GM12878 (cell line): ENCODE measurements at regions not wholly inside any gene's neighbourhood (a gene's known extent, or its start where the extent isn't known, plus 50 kb on each side); places are given as distances from the start of the nearest gene placed in this dataset.

ENCODE experiments used
- ATAC-seq: fragments of 200-7000 bp; cut with Tn5 transposase; 3 replicates; pipeline ENCODE4 v1.9.1; 2020; ENCODE audit warnings: mild to moderate bottlenecking, moderate library complexity
- BruUV-seq: library from RNA; stranded (reverse); fragments of 400-500 nt; replicated peaks from 2 replicates; lab custom pipeline; 2021; lab: Mats Ljungman, UMichigan
- CTCF ChIA-PET: fragments of 300-600 bp; sonication (Branson Sonifier 250); formaldehyde crosslinking; extraction: SDS; loops from one replicate; lab custom pipeline; 2021; ENCODE audit warnings: inconsistent platforms; lab: Yijun Ruan, JAX
- POLR2A ChIA-PET: fragments of 350-600 bp; formaldehyde crosslinking; extraction: SDS; loops from one replicate; lab custom pipeline; 2021; ENCODE audit warnings: inconsistent platforms; lab: Charles Lee
- RAD21 ChIA-PET: fragments of 300-600 bp; sonication (Branson Sonifier 250); formaldehyde crosslinking; loops from one replicate; lab custom pipeline; 2023; ENCODE audit warnings: antibody characterized with exemption; ENCODE audit not compliant: unreplicated experiment; lab: Charles Lee
- SMC1A ChIA-PET: fragments of 300-600 bp; sonication (Branson Sonifier 250); formaldehyde crosslinking; loops from one replicate; lab custom pipeline; 2023; ENCODE audit not compliant: unreplicated experiment, uncharacterized antibody; lab: Charles Lee
- DNase-seq: peaks from one replicate; pipeline ENCODE4 v3.0.0-alpha.2; 2011; ENCODE audit warnings: low read depth, low spot score
- FAIRE-seq: peaks from 3 replicates; lab custom pipeline; 2011; peaks lifted over from hg19 to GRCh38; lab: Jason Lieb, UNC
- H2AFZ ChIP-seq: 2 replicates; pipeline ENCODE4 v1.6.0; 2011; ENCODE audit warnings: low read depth, low read length, control low read depth; ENCODE audit not compliant: control insufficient read depth
- H3K27ac ChIP-seq: 2 replicates; pipeline ENCODE4 v1.5.1; 2011; ENCODE audit warnings: control low read depth; ENCODE audit not compliant: control insufficient read depth, insufficient read depth
- H3K27me3 ChIP-seq, 2 experiments: replicated peaks in 1 of 2; 2 replicates each; pipeline versions ENCODE4 v1.6.0 to v1.6.1; 2011; ENCODE audit warnings: low read length in 1 of 2; ENCODE audit not compliant: control insufficient read depth in 2 of 2, insufficient read depth in 2 of 2
- H3K36me3 ChIP-seq, 2 experiments: 2 replicates each; pipeline ENCODE4 v1.5.1; 2011; ENCODE audit warnings: low read length in 1 of 2; ENCODE audit not compliant: control insufficient read depth in 2 of 2, insufficient read depth in 2 of 2
- H3K4me1 ChIP-seq: 2 replicates; pipeline ENCODE4 v1.6.1; 2011; ENCODE audit warnings: mild to moderate bottlenecking, low read length, moderate library complexity, mixed read lengths; ENCODE audit not compliant: control insufficient read depth, insufficient read depth
- H3K4me2 ChIP-seq: 2 replicates; pipeline ENCODE4 v1.6.0; 2011; ENCODE audit warnings: control low read depth; ENCODE audit not compliant: control insufficient read depth, insufficient read depth
- H3K4me3 ChIP-seq: fragments of 200-600 bp; sonication (generic); 2 replicates; pipeline ENCODE4 v1.5.1; 2016
- H3K79me2 ChIP-seq: 2 replicates; pipeline ENCODE4 v1.6.0; 2011; ENCODE audit warnings: low read length; ENCODE audit not compliant: control insufficient read depth, insufficient read depth
- H3K9ac ChIP-seq: 2 replicates; pipeline ENCODE4 v1.8.0; 2011; ENCODE audit warnings: low read length, control low read depth, mixed read lengths; ENCODE audit not compliant: control insufficient read depth, insufficient read depth
- H3K9me3 ChIP-seq: replicated peaks from 3 replicates; pipeline ENCODE4 v1.5.1; 2011; ENCODE audit warnings: mild to moderate bottlenecking, low read length; ENCODE audit not compliant: control insufficient read depth, insufficient read depth
- H4K20me1 ChIP-seq: 2 replicates; pipeline ENCODE4 v1.6.0; 2011; ENCODE audit not compliant: control insufficient read depth, insufficient read depth
- EGR1 ChIP-seq, 2 experiments: IDR thresholded peaks; 1 replicate in 1 of 2; 2 replicates in 1 of 2; pipeline ENCODE4 v1.6.1; 2011 to 2012; ENCODE audit warnings: low read depth in 2 of 2, low read length in 2 of 2, borderline replicate concordance in 1 of 2, mild to moderate bottlenecking in 1 of 2, moderate library complexity in 1 of 2
- GATAD2B ChIP-seq: fragments of 450-650 bp; conservative IDR thresholded peaks from 2 replicates; pipeline ENCODE4 v1.6.1; 2017; ENCODE audit warnings: low read depth, mild to moderate bottlenecking, moderate library complexity
- IKZF2 ChIP-seq, 2 experiments: fragments of 450-650 bp; IDR thresholded peaks; 2 replicates each; pipeline ENCODE4 v1.6.1; 2017; ENCODE audit warnings: mild to moderate bottlenecking in 2 of 2, moderate library complexity in 2 of 2
- KDM1A ChIP-seq: fragments of 200-600 bp; sonication (generic); IDR thresholded peaks from 2 replicates; pipeline ENCODE4 v1.6.1; 2016; ENCODE audit warnings: borderline replicate concordance
- KLF5 ChIP-seq: fragments of 450-650 bp; IDR thresholded peaks from 2 replicates; pipeline ENCODE4 v1.6.1; 2014; ENCODE audit warnings: mild to moderate bottlenecking; ENCODE audit not compliant: partially characterized antibody
- MEF2A ChIP-seq: IDR thresholded peaks from 2 replicates; pipeline ENCODE4 v1.6.1; 2011; ENCODE audit warnings: low read depth, mild to moderate bottlenecking, low read length, moderate library complexity; ENCODE audit not compliant: insufficient read depth
- MTA2 ChIP-seq: fragments of 450-650 bp; IDR thresholded peaks from 2 replicates; pipeline ENCODE4 v1.6.1; 2016; ENCODE audit warnings: low read depth, mild to moderate bottlenecking, moderate library complexity
- NBN ChIP-seq: fragments of 450-650 bp; IDR thresholded peaks from 2 replicates; pipeline ENCODE4 v1.6.1; 2016
- NFYB ChIP-seq: IDR thresholded peaks from 2 replicates; pipeline ENCODE4 v1.6.1; 2011; ENCODE audit warnings: low read depth, mild to moderate bottlenecking, low read length, improper control_type of control experiment, moderate library complexity; ENCODE audit not compliant: insufficient read depth
- NR2C2 ChIP-seq: IDR thresholded peaks from 2 replicates; pipeline ENCODE4 v1.6.1; 2011; ENCODE audit warnings: borderline replicate concordance, low read depth; ENCODE audit not compliant: control insufficient read depth, insufficient read length
- PAX8 ChIP-seq: fragments of 450-650 bp; IDR thresholded peaks from 2 replicates; pipeline ENCODE4 v1.6.1; 2017; ENCODE audit warnings: mild to moderate bottlenecking, moderate library complexity
- SP1 ChIP-seq: IDR thresholded peaks from one replicate; pipeline ENCODE4 v1.6.1; 2011; ENCODE audit warnings: low read depth, low read length
- STAT3 ChIP-seq: IDR thresholded peaks from 2 replicates; pipeline ENCODE4 v1.6.1; 2011; ENCODE audit warnings: low read depth, low read length, improper control_type of control experiment
- SUPT20H ChIP-seq: IDR thresholded peaks from 2 replicates; pipeline ENCODE4 v1.6.1; 2011; ENCODE audit warnings: low read depth, mild to moderate bottlenecking, low read length, moderate library complexity, borderline replicate concordance; ENCODE audit not compliant: control insufficient read depth
- ZSCAN29 ChIP-seq: fragments of 450-650 bp; IDR thresholded peaks from 2 replicates; pipeline ENCODE4 v1.6.1; 2017; ENCODE audit warnings: mild to moderate bottlenecking, moderate library complexity
- WGBS: methylation state at CpG from one replicate; pipeline ENCODE4 v1.1.6; 2016; ENCODE audit warnings: low lambda C conversion rate; ENCODE audit not compliant: insufficient replicate concordance, insufficient coverage; ENCODE audit errors: missing lambda C conversion rate; 5-methylcytosine and 5-hydroxymethylcytosine counted together
- in situ Hi-C: fragments of 300-500 bp; cut with MboI; formaldehyde crosslinking; loops from 9 replicates; pipeline ENCODE4 v1.14.3; 2018; ENCODE audit warnings: mixed read lengths
- intact Hi-C: fragments of 100-400 bp; cut with micrococcal nuclease; formaldehyde crosslinking; loops from one replicate; pipeline ENCODE4 v1.14.2; 2022; ENCODE audit not compliant: unreplicated experiment
- TF ChIP-seq, protein P1 (sequence below): IDR thresholded peaks from 2 replicates; pipeline ENCODE4 v1.6.1; 2012; ENCODE audit warnings: low read depth, low read length, improper control_type of control experiment
- TF ChIP-seq, protein P2 (sequence below): fragments of 450-650 bp; IDR thresholded peaks from 2 replicates; pipeline ENCODE4 v1.6.1; 2016; ENCODE audit warnings: mild to moderate bottlenecking, moderate library complexity, borderline replicate concordance
- TF ChIP-seq, protein P3 (sequence below): IDR thresholded peaks from 2 replicates; pipeline ENCODE4 v1.6.1; 2011; ENCODE audit warnings: borderline replicate concordance, low read depth, mild to moderate bottlenecking, moderate library complexity, mixed read lengths, low read length; ENCODE audit not compliant: insufficient read depth; ENCODE audit errors: extremely low read length
- TF ChIP-seq, protein P4 (sequence below): IDR thresholded peaks from 2 replicates; pipeline ENCODE4 v1.6.1; 2012; ENCODE audit warnings: low read depth, low read length, improper control_type of control experiment

DNA sequence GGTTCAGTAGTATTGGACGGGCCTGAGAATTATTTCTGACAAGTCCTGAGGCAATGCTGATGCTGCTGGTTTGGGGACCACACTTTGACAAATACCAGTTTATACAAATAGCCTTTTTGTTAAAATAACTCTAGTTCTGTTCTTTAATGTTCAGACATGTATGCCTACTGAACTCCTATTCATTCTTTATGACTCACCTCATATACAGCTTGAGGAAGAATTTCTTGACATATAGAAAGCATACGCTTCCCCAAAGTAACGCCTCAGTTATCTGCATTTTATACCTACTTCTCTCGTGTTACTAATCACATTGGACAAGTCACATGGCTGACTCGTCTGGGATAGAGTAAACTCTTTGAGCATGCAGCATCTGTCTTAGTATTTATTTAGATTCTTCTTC is 145.4 kb upstream of the GOLIM4 start:
- H3K9me3 ChIP-seq = no peaks in the 10 kb centered on the region; the same call in 2 of the 3 replicates
- H3K27ac ChIP-seq = no peak overlapping the region
- intact Hi-C loops (no loop called here), in situ Hi-C loops (no loop called here)
- ATAC-seq (no peak), FAIRE-seq (no peak), DNase-seq (no peak)
- 37% methylated on average over 5 of the region's 5 CpGs for WGBS
- H3K9ac ChIP-seq = no peak overlapping the region
- no peak overlapping the region for H3K4me3 ChIP-seq
- CTCF ChIA-PET = no interaction called here
- SMC1A ChIA-PET = no interaction called here
- no peaks in the 10 kb centered on the region for H4K20me1 ChIP-seq
- H3K79me2 ChIP-seq = no peaks in the 10 kb centered on the region
- POLR2A ChIA-PET = no interaction called here
- H2AFZ ChIP-seq = no peak overlapping the region
- RAD21 ChIA-PET = no interaction called here
- H3K27me3 ChIP-seq = peaks cover 0 to 3% of the 10 kb centered on the region in 2 experiments; a peak in 1 of 4 replicates
- no peaks in the 10 kb centered on the region for H3K36me3 ChIP-seq
- H3K4me2 ChIP-seq = no peak overlapping the region
- no TSS peak for BruUV-seq
- no peaks in the 10 kb centered on the region for H3K4me1 ChIP-seq
- no peak for TF ChIP-seq KLF5
- TF ChIP-seq GATAD2B = no peak
- TF ChIP-seq IKZF2 (IDR thresholded peaks at IDR 0.05) = no peak
- no peak for TF ChIP-seq SP1
- no peak for TF ChIP-seq PAX8
- TF ChIP-seq, protein P1, sequence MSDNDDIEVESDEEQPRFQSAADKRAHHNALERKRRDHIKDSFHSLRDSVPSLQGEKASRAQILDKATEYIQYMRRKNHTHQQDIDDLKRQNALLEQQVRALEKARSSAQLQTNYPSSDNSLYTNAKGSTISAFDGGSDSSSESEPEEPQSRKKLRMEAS = no peak
- TF ChIP-seq, protein P2, sequence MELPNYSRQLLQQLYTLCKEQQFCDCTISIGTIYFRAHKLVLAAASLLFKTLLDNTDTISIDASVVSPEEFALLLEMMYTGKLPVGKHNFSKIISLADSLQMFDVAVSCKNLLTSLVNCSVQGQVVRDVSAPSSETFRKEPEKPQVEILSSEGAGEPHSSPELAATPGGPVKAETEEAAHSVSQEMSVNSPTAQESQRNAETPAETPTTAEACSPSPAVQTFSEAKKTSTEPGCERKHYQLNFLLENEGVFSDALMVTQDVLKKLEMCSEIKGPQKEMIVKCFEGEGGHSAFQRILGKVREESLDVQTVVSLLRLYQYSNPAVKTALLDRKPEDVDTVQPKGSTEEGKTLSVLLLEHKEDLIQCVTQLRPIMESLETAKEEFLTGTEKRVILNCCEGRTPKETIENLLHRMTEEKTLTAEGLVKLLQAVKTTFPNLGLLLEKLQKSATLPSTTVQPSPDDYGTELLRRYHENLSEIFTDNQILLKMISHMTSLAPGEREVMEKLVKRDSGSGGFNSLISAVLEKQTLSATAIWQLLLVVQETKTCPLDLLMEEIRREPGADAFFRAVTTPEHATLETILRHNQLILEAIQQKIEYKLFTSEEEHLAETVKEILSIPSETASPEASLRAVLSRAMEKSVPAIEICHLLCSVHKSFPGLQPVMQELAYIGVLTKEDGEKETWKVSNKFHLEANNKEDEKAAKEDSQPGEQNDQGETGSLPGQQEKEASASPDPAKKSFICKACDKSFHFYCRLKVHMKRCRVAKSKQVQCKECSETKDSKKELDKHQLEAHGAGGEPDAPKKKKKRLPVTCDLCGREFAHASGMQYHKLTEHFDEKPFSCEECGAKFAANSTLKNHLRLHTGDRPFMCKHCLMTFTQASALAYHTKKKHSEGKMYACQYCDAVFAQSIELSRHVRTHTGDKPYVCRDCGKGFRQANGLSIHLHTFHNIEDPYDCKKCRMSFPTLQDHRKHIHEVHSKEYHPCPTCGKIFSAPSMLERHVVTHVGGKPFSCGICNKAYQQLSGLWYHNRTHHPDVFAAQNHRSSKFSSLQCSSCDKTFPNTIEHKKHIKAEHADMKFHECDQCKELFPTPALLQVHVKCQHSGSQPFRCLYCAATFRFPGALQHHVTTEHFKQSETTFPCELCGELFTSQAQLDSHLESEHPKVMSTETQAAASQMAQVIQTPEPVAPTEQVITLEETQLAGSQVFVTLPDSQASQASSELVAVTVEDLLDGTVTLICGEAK = no peak
- TF ChIP-seq MTA2 = no peak
- TF ChIP-seq KDM1A = no peak
- TF ChIP-seq ZSCAN29 = no peak
- TF ChIP-seq, protein P3, sequence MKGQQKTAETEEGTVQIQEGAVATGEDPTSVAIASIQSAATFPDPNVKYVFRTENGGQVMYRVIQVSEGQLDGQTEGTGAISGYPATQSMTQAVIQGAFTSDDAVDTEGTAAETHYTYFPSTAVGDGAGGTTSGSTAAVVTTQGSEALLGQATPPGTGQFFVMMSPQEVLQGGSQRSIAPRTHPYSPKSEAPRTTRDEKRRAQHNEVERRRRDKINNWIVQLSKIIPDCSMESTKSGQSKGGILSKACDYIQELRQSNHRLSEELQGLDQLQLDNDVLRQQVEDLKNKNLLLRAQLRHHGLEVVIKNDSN = no peak
- TF ChIP-seq NFYB = no peak
- TF ChIP-seq STAT3 = no peak
- TF ChIP-seq, protein P4, sequence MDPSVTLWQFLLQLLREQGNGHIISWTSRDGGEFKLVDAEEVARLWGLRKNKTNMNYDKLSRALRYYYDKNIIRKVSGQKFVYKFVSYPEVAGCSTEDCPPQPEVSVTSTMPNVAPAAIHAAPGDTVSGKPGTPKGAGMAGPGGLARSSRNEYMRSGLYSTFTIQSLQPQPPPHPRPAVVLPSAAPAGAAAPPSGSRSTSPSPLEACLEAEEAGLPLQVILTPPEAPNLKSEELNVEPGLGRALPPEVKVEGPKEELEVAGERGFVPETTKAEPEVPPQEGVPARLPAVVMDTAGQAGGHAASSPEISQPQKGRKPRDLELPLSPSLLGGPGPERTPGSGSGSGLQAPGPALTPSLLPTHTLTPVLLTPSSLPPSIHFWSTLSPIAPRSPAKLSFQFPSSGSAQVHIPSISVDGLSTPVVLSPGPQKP = no peak
- TF ChIP-seq NBN = no peak
- no peak for TF ChIP-seq MEF2A
- no peak for TF ChIP-seq NR2C2
- TF ChIP-seq EGR1 (IDR thresholded peaks at IDR 0.05; ENCODE audit: borderline replicate concordance in 1 of 2, low read depth in 2 of 2, low read length in 2 of 2) = no peak
- no peak for TF ChIP-seq SUPT20H
